ENCODE measurements at regions not wholly inside any gene's neighbourhood (a gene's known extent, or its start where the extent isn't known, plus 50 kb on each side); places are given as distances from the start of the nearest gene placed in this dataset.
"Not testable (repeated sequence)": the region's sequence is repeated elsewhere in the genome, so short reads cannot be mapped to it uniquely, and the experiment has no call there.

DNA sequence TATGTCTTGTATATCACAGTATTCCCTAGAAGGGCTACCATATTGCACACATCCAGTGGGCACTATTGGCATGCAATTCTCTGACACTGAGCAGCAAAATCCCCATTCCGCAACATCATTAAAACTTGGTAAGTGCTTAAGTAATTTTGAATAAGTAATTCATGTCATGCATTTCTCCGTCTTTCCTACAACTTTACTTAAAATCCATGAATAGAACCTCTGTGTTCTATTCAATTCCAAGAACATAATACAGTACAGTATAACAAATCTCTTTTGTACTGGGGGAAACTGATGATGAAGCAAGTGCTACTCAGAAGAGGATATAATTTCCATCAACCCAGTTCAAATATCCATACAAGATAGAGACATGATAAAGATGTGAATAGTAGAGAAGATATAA is 80.9 kb upstream of the SEMA3C start:
- no peak overlapping the region for H3K4me3 ChIP-seq (ENCODE audit: low read depth, low read length)
- TF ChIP-seq, protein P1, sequence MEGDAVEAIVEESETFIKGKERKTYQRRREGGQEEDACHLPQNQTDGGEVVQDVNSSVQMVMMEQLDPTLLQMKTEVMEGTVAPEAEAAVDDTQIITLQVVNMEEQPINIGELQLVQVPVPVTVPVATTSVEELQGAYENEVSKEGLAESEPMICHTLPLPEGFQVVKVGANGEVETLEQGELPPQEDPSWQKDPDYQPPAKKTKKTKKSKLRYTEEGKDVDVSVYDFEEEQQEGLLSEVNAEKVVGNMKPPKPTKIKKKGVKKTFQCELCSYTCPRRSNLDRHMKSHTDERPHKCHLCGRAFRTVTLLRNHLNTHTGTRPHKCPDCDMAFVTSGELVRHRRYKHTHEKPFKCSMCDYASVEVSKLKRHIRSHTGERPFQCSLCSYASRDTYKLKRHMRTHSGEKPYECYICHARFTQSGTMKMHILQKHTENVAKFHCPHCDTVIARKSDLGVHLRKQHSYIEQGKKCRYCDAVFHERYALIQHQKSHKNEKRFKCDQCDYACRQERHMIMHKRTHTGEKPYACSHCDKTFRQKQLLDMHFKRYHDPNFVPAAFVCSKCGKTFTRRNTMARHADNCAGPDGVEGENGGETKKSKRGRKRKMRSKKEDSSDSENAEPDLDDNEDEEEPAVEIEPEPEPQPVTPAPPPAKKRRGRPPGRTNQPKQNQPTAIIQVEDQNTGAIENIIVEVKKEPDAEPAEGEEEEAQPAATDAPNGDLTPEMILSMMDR (IDR thresholded peaks at IDR 0.05; ENCODE audit: insufficient read depth, low read depth, low read length, missing control alignments), result no peak
- no peak for DNase-seq (ENCODE audit: low read depth)

DNA sequence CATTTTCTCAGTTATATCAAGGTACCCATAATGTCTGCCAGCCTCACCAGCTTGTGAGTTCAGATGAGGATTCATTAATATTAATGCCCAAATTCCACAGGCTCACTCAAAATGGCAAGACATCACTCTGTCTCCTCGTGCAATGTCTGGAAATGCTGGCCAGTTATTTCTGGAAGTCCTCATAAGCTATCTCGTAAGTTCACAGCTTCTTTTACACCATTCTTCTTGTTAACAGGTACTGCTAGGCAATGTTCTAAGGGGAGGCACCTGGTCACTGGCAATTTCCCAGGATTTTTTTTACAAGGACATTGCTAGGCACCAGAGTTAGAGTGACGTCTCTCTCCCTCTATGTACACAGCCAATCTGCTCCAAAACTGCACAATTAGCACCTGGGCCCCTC is 80.2 kb upstream of the SEMA3C start:
- H3K4me3 ChIP-seq (ENCODE audit: low read depth, low read length), result no peak overlapping the region
- TF ChIP-seq, protein P1 (IDR thresholded peaks at IDR 0.05; ENCODE audit: insufficient read depth, low read depth, low read length, missing control alignments), result no peak
- no peak for DNase-seq (ENCODE audit: low read depth)

- TF ChIP-seq, protein P1 (IDR thresholded peaks at IDR 0.05; ENCODE audit: insufficient read depth, low read depth, low read length, missing control alignments), result no peak
- no peak for DNase-seq (ENCODE audit: low read depth)
- H3K4me3 ChIP-seq (ENCODE audit: low read depth, low read length), result no peak overlapping the region
Measured at GRCh38 chr7:80997841-80998240, 79.0 kb upstream of the SEMA3C start.

DNA sequence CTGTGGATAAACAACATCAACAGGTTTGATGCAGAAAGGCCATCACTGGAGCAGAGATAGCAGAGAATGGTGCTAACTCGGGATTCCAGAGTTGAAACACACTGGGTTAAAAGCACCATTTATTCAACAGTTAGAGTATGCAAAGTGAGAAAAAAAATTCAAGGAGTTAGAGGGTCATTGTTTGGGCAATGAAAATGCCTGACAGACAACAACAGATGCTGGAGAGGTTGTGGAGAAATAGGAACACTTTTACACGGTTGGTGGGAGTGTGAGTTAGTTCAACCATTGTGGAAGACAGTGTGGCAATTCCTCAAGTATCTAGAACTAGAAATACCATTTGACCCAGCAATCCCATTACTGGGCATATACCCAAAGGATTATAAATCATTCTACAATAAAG is 77.4 kb upstream of the SEMA3C start:
- DNase-seq (ENCODE audit: low read depth); H3K4me3 ChIP-seq (ENCODE audit: low read depth, low read length): not testable (repeated sequence)

GRCh38 chr7:80991654-80992053 is 72.8 kb upstream of the SEMA3C start:
- peak overlapping the region; percentile 5; the same call in 1 of the 2 replicates for H3K4me3 ChIP-seq (ENCODE audit: low read depth, low read length)
- DNase-seq (ENCODE audit: low read depth), result no peak
- TF ChIP-seq, protein P1 (IDR thresholded peaks at IDR 0.05; ENCODE audit: insufficient read depth, low read depth, low read length, missing control alignments), result no peak

DNA sequence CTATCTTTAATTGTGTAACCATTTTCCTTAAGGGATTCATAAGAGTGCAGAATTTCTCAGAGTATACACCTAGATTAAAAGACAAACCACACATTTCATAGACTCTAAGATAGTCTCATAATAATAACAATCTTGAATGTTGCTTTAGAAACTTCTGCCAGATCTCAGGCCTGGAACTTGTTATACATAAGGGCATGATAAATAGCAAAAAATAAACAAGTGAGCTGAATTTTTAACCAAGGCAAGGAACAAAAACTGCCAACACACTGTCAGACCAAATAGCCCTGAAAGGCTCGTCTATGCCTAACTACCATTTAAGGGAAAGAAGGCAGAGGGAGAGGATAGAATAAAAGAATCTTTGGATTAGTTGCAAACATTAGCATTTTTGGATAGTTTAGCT is 65.8 kb upstream of the SEMA3C start:
- TF ChIP-seq, protein P1 (IDR thresholded peaks at IDR 0.05; ENCODE audit: insufficient read depth, low read depth, low read length, missing control alignments), result no peak
- H3K4me3 ChIP-seq (ENCODE audit: low read depth, low read length), result no peak overlapping the region
- no peak for DNase-seq (ENCODE audit: low read depth)

GRCh38 chr7:80981405-80981804 is 62.6 kb upstream of the SEMA3C start:
- DNase-seq (ENCODE audit: low read depth), result no peak
- TF ChIP-seq, protein P1 (IDR thresholded peaks at IDR 0.05; ENCODE audit: insufficient read depth, low read depth, low read length, missing control alignments), result no peak
- no peak overlapping the region for H3K4me3 ChIP-seq (ENCODE audit: low read depth, low read length)
